ENCODE measurements at regions not wholly inside any gene's neighbourhood (a gene's known extent, or its start where the extent isn't known, plus 50 kb on each side); places are given as distances from the start of the nearest gene placed in this dataset.

GRCh38 chr16:74200921-74201320 is 95.7 kb upstream of the PSMD7 start (continued):
- TF ChIP-seq CTCF (conservative IDR thresholded peaks at IDR 0.05; ENCODE audit: low read depth in 2 of 2) (no peak), ZNF114 (CRISPR knock-in tag; IDR thresholded peaks at IDR 0.05) (no peak), REST (IDR thresholded peaks at IDR 0.05; ENCODE audit: unreplicated experiment) (no peak)

- no peaks in the 10 kb centered on the region for H3K4me1 Mint-ChIP-seq
- H3K4me3 Mint-ChIP-seq: no peak overlapping the region
Measured at GRCh38 chr16:74199842-74200124, 96.8 kb upstream of the PSMD7 start.

GRCh38 chr16:74199066-74199841 is 97.4 kb upstream of the PSMD7 start:
- Histone ChIP-seq H3K27me3 (ENCODE audit: insufficient read depth) (no peaks in the 10 kb centered on the region), H3K36me3 (ENCODE audit: insufficient read depth) (no peaks in the 10 kb centered on the region), H3K4me3 (no peak overlapping the region), H3K4me2 (no peak overlapping the region), H2AFZ (no peak overlapping the region), H3K4me1 (ENCODE audit: insufficient read depth) (no peaks in the 10 kb centered on the region), H3K9me2 (ENCODE audit: insufficient read depth) (no peaks in the 10 kb centered on the region; the same call in 1 of the 2 replicates), H3F3A (replicated peaks; ENCODE audit: low read depth) (no peaks in the 10 kb centered on the region), H3K79me2 (replicated peaks; ENCODE audit: insufficient read depth) (no peaks in the 10 kb centered on the region), H3K27ac (ENCODE audit: low read depth) (no peak overlapping the region), H4K20me1 (replicated peaks; ENCODE audit: insufficient read depth) (no peaks in the 10 kb centered on the region)
- ATAC-seq: no peak
- Mint-ChIP-seq H3K9me3 (no peaks in the 10 kb centered on the region), H3K36me3 (ENCODE audit: low read depth) (no peaks in the 10 kb centered on the region), H3K4me3 (no peak overlapping the region), H3K27me3 (ENCODE audit: insufficient read depth, low read depth, poor library complexity) (no peaks in the 10 kb centered on the region), H3K27ac (no peak overlapping the region), H3K4me1 (no peaks in the 10 kb centered on the region)
- DNase-seq (ENCODE audit: low spot score): no peak
- TF ChIP-seq REST (IDR thresholded peaks at IDR 0.05; ENCODE audit: unreplicated experiment) (no peak), EZH2 (IDR thresholded peaks at IDR 0.05; ENCODE audit: low read depth, unreplicated experiment) (no peak), JUNB (IDR thresholded peaks at IDR 0.05; ENCODE audit: unreplicated experiment) (no peak), NANOG (IDR thresholded peaks at IDR 0.05; ENCODE audit: borderline replicate concordance) (no peak), CTCF (conservative IDR thresholded peaks at IDR 0.05; ENCODE audit: low read depth in 2 of 2) (no peak)

More at GRCh38 chr16:74199842-74200124, 96.8 kb upstream of the PSMD7 start:
- Mint-ChIP-seq H3K27ac (no peak overlapping the region), H3K9me3 (no peaks in the 10 kb centered on the region), H3K36me3 (ENCODE audit: low read depth) (no peaks in the 10 kb centered on the region), H3K27me3 (ENCODE audit: insufficient read depth, low read depth, poor library complexity) (no peaks in the 10 kb centered on the region)
- DNase-seq (ENCODE audit: low spot score) (no peak), ATAC-seq (no peak)
- Histone ChIP-seq H4K20me1 (replicated peaks; ENCODE audit: insufficient read depth) (no peaks in the 10 kb centered on the region), H3F3A (replicated peaks; ENCODE audit: low read depth) (no peaks in the 10 kb centered on the region), H3K4me2 (no peak overlapping the region), H3K9me2 (ENCODE audit: insufficient read depth) (no peaks in the 10 kb centered on the region; the same call in 1 of the 2 replicates), H3K27ac (ENCODE audit: low read depth) (no peak overlapping the region), H3K4me1 (ENCODE audit: insufficient read depth) (no peaks in the 10 kb centered on the region), H3K4me3 (no peak overlapping the region), H3K79me2 (replicated peaks; ENCODE audit: insufficient read depth) (no peaks in the 10 kb centered on the region), H2AFZ (no peak overlapping the region), H3K27me3 (ENCODE audit: insufficient read depth) (no peaks in the 10 kb centered on the region), H3K36me3 (ENCODE audit: insufficient read depth) (no peaks in the 10 kb centered on the region)
- TF ChIP-seq EZH2 (IDR thresholded peaks at IDR 0.05; ENCODE audit: low read depth, unreplicated experiment): no peak
